ENCODE measurements at regions not wholly inside any gene's neighbourhood (a gene's known extent, or its start where the extent isn't known, plus 50 kb on each side); places are given as distances from the start of the nearest gene placed in this dataset.

- no peak for DNase-seq (ENCODE audit: extremely low spot score)
- POLR2A ChIA-PET: no interaction called here
- TF ChIP-seq NFRKB (IDR thresholded peaks at IDR 0.05) (no peak), FOXA1 (IDR thresholded peaks at IDR 0.05) (no peak), SUZ12 (IDR thresholded peaks at IDR 0.05) (no peak), SP1 (IDR thresholded peaks at IDR 0.05) (no peak), BHLHE40 (IDR thresholded peaks at IDR 0.05; ENCODE audit: borderline replicate concordance) (no peak), ARNT (IDR thresholded peaks at IDR 0.05) (no peak), PKNOX1 (IDR thresholded peaks at IDR 0.05) (no peak)
- CTCF ChIA-PET: no interaction called here
These were observed 53.8 kb upstream of the SGPP1 start for GRCh38 chr14:63781686-63782085.

GRCh38 chr14:63782683-63783389 is 55.0 kb upstream of the SGPP1 start:
- ChIA-PET POLR2A (no interaction called here), CTCF (no interaction called here)
- TF ChIP-seq L3MBTL2 (conservative IDR thresholded peaks at IDR 0.05): no peak
- TF ChIP-seq TARDBP (IDR thresholded peaks at IDR 0.05): no peak
- no peak for TF ChIP-seq HDGF (IDR thresholded peaks at IDR 0.05; ENCODE audit: borderline replicate concordance)
- TF ChIP-seq SUZ12 (IDR thresholded peaks at IDR 0.05): no peak
- TF ChIP-seq CTBP1 (IDR thresholded peaks at IDR 0.05; ENCODE audit: borderline replicate concordance): no peak
- no peak for TF ChIP-seq ZNF384 (IDR thresholded peaks at IDR 0.05)
- TF ChIP-seq ARNT (IDR thresholded peaks at IDR 0.05): no peak
- TF ChIP-seq BHLHE40 (IDR thresholded peaks at IDR 0.05; ENCODE audit: borderline replicate concordance): no peak
- TF ChIP-seq LEF1 (IDR thresholded peaks at IDR 0.05; ENCODE audit: borderline replicate concordance): no peak
- no peak for TF ChIP-seq SP1 (IDR thresholded peaks at IDR 0.05)
- DNase-seq (ENCODE audit: extremely low spot score): no peak

GRCh38 chr14:63788011-63788933 is 60.4 kb upstream of the SGPP1 start:
- CTCF ChIA-PET: no interaction called here
- POLR2A ChIA-PET: no interaction called here
- no peak for DNase-seq (ENCODE audit: extremely low spot score)
- TF ChIP-seq PKNOX1 (IDR thresholded peaks at IDR 0.05): no peak
- TF ChIP-seq NFRKB (IDR thresholded peaks at IDR 0.05): no peak
- TF ChIP-seq ZNF384 (IDR thresholded peaks at IDR 0.05): no peak
- no peak for TF ChIP-seq L3MBTL2 (conservative IDR thresholded peaks at IDR 0.05)
- no peak for TF ChIP-seq SP1 (IDR thresholded peaks at IDR 0.05)
- TF ChIP-seq BHLHE40 (IDR thresholded peaks at IDR 0.05; ENCODE audit: borderline replicate concordance): no peak
- TF ChIP-seq LEF1 (IDR thresholded peaks at IDR 0.05; ENCODE audit: borderline replicate concordance): no peak
- TF ChIP-seq FOXA1 (IDR thresholded peaks at IDR 0.05): no peak
- TF ChIP-seq TARDBP (IDR thresholded peaks at IDR 0.05): no peak
- TF ChIP-seq HDGF (IDR thresholded peaks at IDR 0.05; ENCODE audit: borderline replicate concordance): no peak
- no peak for TF ChIP-seq ELF4 (IDR thresholded peaks at IDR 0.05)
- no peak for TF ChIP-seq FOXK2 (IDR thresholded peaks at IDR 0.05)
- TF ChIP-seq FOXM1 (IDR thresholded peaks at IDR 0.05; ENCODE audit: borderline replicate concordance): no peak
- no peak for TF ChIP-seq CTBP1 (IDR thresholded peaks at IDR 0.05; ENCODE audit: borderline replicate concordance)
- no peak for TF ChIP-seq SUZ12 (IDR thresholded peaks at IDR 0.05)
- TF ChIP-seq ARNT (IDR thresholded peaks at IDR 0.05): no peak

- no peak for DNase-seq (ENCODE audit: extremely low spot score)
- POLR2A ChIA-PET: no interaction called here
- CTCF ChIA-PET: no interaction called here
- TF ChIP-seq BHLHE40 (IDR thresholded peaks at IDR 0.05; ENCODE audit: borderline replicate concordance): no peak
- no peak for TF ChIP-seq CTBP1 (IDR thresholded peaks at IDR 0.05; ENCODE audit: borderline replicate concordance)
- TF ChIP-seq TARDBP (IDR thresholded peaks at IDR 0.05): no peak
- no peak for TF ChIP-seq SP1 (IDR thresholded peaks at IDR 0.05)
- no peak for TF ChIP-seq FOXK2 (IDR thresholded peaks at IDR 0.05)
- no peak for TF ChIP-seq ZNF384 (IDR thresholded peaks at IDR 0.05)
- TF ChIP-seq NFRKB (IDR thresholded peaks at IDR 0.05): no peak
- TF ChIP-seq HDGF (IDR thresholded peaks at IDR 0.05; ENCODE audit: borderline replicate concordance): no peak
- TF ChIP-seq LEF1 (IDR thresholded peaks at IDR 0.05; ENCODE audit: borderline replicate concordance): no peak
- no peak for TF ChIP-seq ELF4 (IDR thresholded peaks at IDR 0.05)
- TF ChIP-seq ARNT (IDR thresholded peaks at IDR 0.05): no peak
- TF ChIP-seq FOXA1 (IDR thresholded peaks at IDR 0.05): no peak
- TF ChIP-seq SUZ12 (IDR thresholded peaks at IDR 0.05): no peak
- no peak for TF ChIP-seq PKNOX1 (IDR thresholded peaks at IDR 0.05)
- TF ChIP-seq FOXM1 (IDR thresholded peaks at IDR 0.05; ENCODE audit: borderline replicate concordance): no peak
- no peak for TF ChIP-seq L3MBTL2 (conservative IDR thresholded peaks at IDR 0.05)
These were observed 59.4 kb upstream of the SYNE2 start for GRCh38 chr14:63793376-63793775.

- ChIA-PET POLR2A (interaction anchor here (0.8 kb wide), 1 partner anchor 153 kb away, joined by 3 read pairs; the partner anchor contains the start of gene WDR89), CTCF (no interaction called here)
- DNase-seq (ENCODE audit: extremely low spot score): no peak
- TF ChIP-seq FOXK2 (IDR thresholded peaks at IDR 0.05): no peak
- no peak for TF ChIP-seq LEF1 (IDR thresholded peaks at IDR 0.05; ENCODE audit: borderline replicate concordance)
- no peak for TF ChIP-seq PKNOX1 (IDR thresholded peaks at IDR 0.05)
- no peak for TF ChIP-seq SP1 (IDR thresholded peaks at IDR 0.05)
- no peak for TF ChIP-seq FOXM1 (IDR thresholded peaks at IDR 0.05; ENCODE audit: borderline replicate concordance)
These were observed 57.3 kb upstream of the SYNE2 start for GRCh38 chr14:63795532-63795931.

Measured in HEK293T (cell line).